H1 (cell line): ENCODE measurements at regions not wholly inside any gene's neighbourhood (a gene's known extent, or its start where the extent isn't known, plus 50 kb on each side); places are given as distances from the start of the nearest gene placed in this dataset.

ENCODE experiments used
- CTCF ChIA-PET: fragments of 300-600 bp; sonication (Branson Sonifier 250); formaldehyde crosslinking; loops from one replicate; lab custom pipeline; 2021; ENCODE audit not compliant: partially characterized antibody; lab: Charles Lee
- POLR2A ChIA-PET: fragments of 300-600 bp; sonication (Branson Sonifier 250); formaldehyde crosslinking; loops from one replicate; lab custom pipeline; 2021; ENCODE audit warnings: inconsistent platforms; ENCODE audit not compliant: partially characterized antibody; lab: Charles Lee
- DNase-seq, 2 experiments: peaks; one replicate each; pipeline versions ENCODE4 v3.0.0 to v3.0.0-alpha.2; 2010 to 2022; ENCODE audit warnings: low spot score in 2 of 2, low read depth in 1 of 2, mixed read lengths in 1 of 2
- FAIRE-seq: peaks from 2 replicates; lab custom pipeline; 2011; peaks lifted over from hg19 to GRCh38; lab: Jason Lieb, UNC
- H2AFZ ChIP-seq: 2 replicates; pipeline ENCODE4 v1.8.1; 2012; ENCODE audit warnings: low read length, inconsistent platforms
- H2AK5ac ChIP-seq: 2 replicates; pipeline ENCODE4 v1.6.1; 2013; ENCODE audit warnings: low read depth, low read length
- H2BK120ac ChIP-seq: replicated peaks from 2 replicates; pipeline ENCODE3; 2013; ENCODE audit warnings: low read depth, low read length, inconsistent platforms
- H2BK12ac ChIP-seq: 2 replicates; pipeline ENCODE4 v1.6.1; 2013; ENCODE audit warnings: low read depth, low read length
- H2BK15ac ChIP-seq: 2 replicates; pipeline ENCODE4 v1.6.1; 2013; ENCODE audit warnings: low read length
- H2BK20ac ChIP-seq: 2 replicates; pipeline ENCODE4 v1.6.1; 2013; ENCODE audit warnings: low read length
- H2BK5ac ChIP-seq: 2 replicates; pipeline ENCODE4 v1.6.1; 2013; ENCODE audit warnings: low read depth, low read length
- H3K14ac ChIP-seq: 2 replicates; pipeline ENCODE4 v1.6.1; 2013; ENCODE audit warnings: inconsistent platforms; ENCODE audit not compliant: insufficient read length
- H3K18ac ChIP-seq: 2 replicates; pipeline ENCODE4 v1.6.1; 2013; ENCODE audit warnings: low read length; ENCODE audit errors: extremely low read depth
- H3K23ac ChIP-seq: 2 replicates; pipeline ENCODE4 v1.6.1; 2013; ENCODE audit warnings: inconsistent platforms; ENCODE audit not compliant: insufficient read length
- H3K23me2 ChIP-seq: 2 replicates; pipeline ENCODE4 v1.6.1; 2013; ENCODE audit warnings: low read depth, low read length
- H3K27ac ChIP-seq: 2 replicates; pipeline ENCODE4 v1.6.1; 2011; ENCODE audit warnings: low read depth, low read length, inconsistent platforms
- H3K27me3 ChIP-seq, 4 experiments: replicated peaks in 1 of 4; 1 replicate in 1 of 4; 2 replicates in 3 of 4; pipeline versions ENCODE4 v1.6.1 to v1.8.1; 2011 to 2013; ENCODE audit warnings: low read length in 3 of 4, mild to moderate bottlenecking in 3 of 4, inconsistent platforms in 2 of 4, mixed read lengths in 2 of 4, moderate library complexity in 1 of 4; ENCODE audit not compliant: control insufficient read depth in 3 of 4, insufficient read depth in 3 of 4; ENCODE audit errors: extremely low read depth in 1 of 4
- H3K36me3 ChIP-seq, 4 experiments: 2 replicates each; pipeline versions ENCODE4 v1.6.1 to v1.8.1; 2011 to 2013; ENCODE audit warnings: mild to moderate bottlenecking in 4 of 4, low read length in 3 of 4, moderate library complexity in 2 of 4, control low read depth in 1 of 4, inconsistent platforms in 1 of 4; ENCODE audit not compliant: insufficient read depth in 4 of 4, control insufficient read depth in 2 of 4
- H3K4ac ChIP-seq: replicated peaks from 2 replicates; pipeline ENCODE3; 2013; ENCODE audit warnings: low read length, low read depth, mixed read lengths, inconsistent platforms; ENCODE audit not compliant: insufficient read length
- H3K4me1 ChIP-seq, 4 experiments: replicated peaks in 1 of 4; 1 replicate in 1 of 4; 2 replicates in 3 of 4; pipeline versions ENCODE4 v1.6.1 to v1.8.1; 2011 to 2013; ENCODE audit warnings: low read length in 3 of 4, inconsistent platforms in 2 of 4, mixed read lengths in 1 of 4; ENCODE audit not compliant: insufficient read depth in 4 of 4, control insufficient read depth in 3 of 4
- H3K4me2 ChIP-seq, 2 experiments: 2 replicates each; pipeline versions ENCODE4 v1.6.1 to v1.8.1; 2011 to 2013; ENCODE audit warnings: low read depth in 2 of 2, low read length in 2 of 2, control low read depth in 1 of 2, inconsistent platforms in 1 of 2, mild to moderate bottlenecking in 1 of 2; ENCODE audit not compliant: insufficient read depth in 1 of 2
- H3K4me3 ChIP-seq, 4 experiments: fragments of 200-600, 300-600 bp in 1 of 4; sonication (generic), shearing (Covaris generic), sonication (Bioruptor Twin) in 1 of 4; 2 replicates each; pipeline versions ENCODE4 v1.5.1 to v1.8.1; 2011 to 2016; ENCODE audit warnings: low read length in 4 of 4, low read depth in 3 of 4, control low read depth in 2 of 4, inconsistent platforms in 2 of 4, mild to moderate bottlenecking in 2 of 4, mixed read lengths in 1 of 4, moderate library complexity in 1 of 4; ENCODE audit not compliant: insufficient read depth in 2 of 4; ENCODE audit errors: extremely low read depth in 1 of 4
- H3K56ac ChIP-seq: replicated peaks from 2 replicates; pipeline ENCODE3; 2013; ENCODE audit warnings: low read depth, mild to moderate bottlenecking, mixed read lengths, low read length, inconsistent platforms; ENCODE audit not compliant: insufficient read length
- H3K79me1 ChIP-seq: 2 replicates; pipeline ENCODE4 v1.6.1; 2013; ENCODE audit warnings: low read depth, low read length, control low read depth
- H3K79me2 ChIP-seq, 2 experiments: 2 replicates each; pipeline versions ENCODE4 v1.6.1 to v1.8.1; 2012 to 2013; ENCODE audit warnings: low read length in 2 of 2, mild to moderate bottlenecking in 2 of 2, inconsistent platforms in 1 of 2; ENCODE audit not compliant: insufficient read depth in 2 of 2, control insufficient read depth in 1 of 2
- H3K9ac ChIP-seq, 4 experiments: replicated peaks in 1 of 4; 1 replicate in 1 of 4; 2 replicates in 3 of 4; pipeline versions ENCODE4 v1.6.1 to v1.8.1; 2011 to 2013; ENCODE audit warnings: low read depth in 3 of 4, low read length in 3 of 4, control low read depth in 2 of 4, mild to moderate bottlenecking in 2 of 4, moderate library complexity in 2 of 4, inconsistent platforms in 1 of 4; ENCODE audit errors: extremely low read depth in 1 of 4
- H3K9me3 ChIP-seq, 2 experiments: 2 replicates each; pipeline versions ENCODE4 v1.6.1 to v1.8.1; 2012 to 2013; ENCODE audit warnings: mild to moderate bottlenecking in 2 of 2, moderate library complexity in 2 of 2, control low read depth in 1 of 2, inconsistent platforms in 1 of 2, low read depth in 1 of 2, low read length in 1 of 2, mixed read lengths in 1 of 2; ENCODE audit not compliant: insufficient read depth in 2 of 2
- H4K20me1 ChIP-seq, 2 experiments: replicated peaks in 1 of 2; 2 replicates each; pipeline versions ENCODE3 to v1.8.1; 2011 to 2013; ENCODE audit warnings: inconsistent platforms in 2 of 2, low read length in 2 of 2, mild to moderate bottlenecking in 1 of 2; ENCODE audit not compliant: insufficient read depth in 2 of 2, control insufficient read depth in 1 of 2
- H4K5ac ChIP-seq: 2 replicates; pipeline ENCODE4 v1.6.1; 2013; ENCODE audit warnings: low read length, low read depth, mixed read lengths, inconsistent platforms; ENCODE audit not compliant: insufficient read length
- H4K8ac ChIP-seq: 2 replicates; pipeline ENCODE4 v1.8.0; 2013; ENCODE audit warnings: mild to moderate bottlenecking, moderate library complexity, low read length, inconsistent platforms; ENCODE audit not compliant: insufficient read depth; ENCODE audit errors: extremely low read depth
- H4K91ac ChIP-seq: replicated peaks from 2 replicates; pipeline ENCODE3; 2013; ENCODE audit warnings: low read length, mixed read lengths, inconsistent platforms; ENCODE audit not compliant: insufficient read length
- BCL11A ChIP-seq, 2 experiments: IDR thresholded peaks; one replicate each; pipeline ENCODE4 v1.6.1; 2011; ENCODE audit warnings: low read depth in 2 of 2, low read length in 2 of 2, mild to moderate bottlenecking in 2 of 2
- CHD1 ChIP-seq: IDR thresholded peaks from 2 replicates; pipeline ENCODE4 v1.6.1; 2012; ENCODE audit warnings: low read depth, low read length, improper control_type of control experiment
- CREB1 ChIP-seq: IDR thresholded peaks from 2 replicates; pipeline ENCODE4 v1.6.1; 2012; ENCODE audit warnings: inconsistent platforms
- EP300 ChIP-seq, 2 experiments: IDR thresholded peaks; 1 replicate in 1 of 2; 2 replicates in 1 of 2; pipeline ENCODE4 v1.6.1; 2011 to 2012; ENCODE audit warnings: low read depth in 2 of 2, low read length in 2 of 2, mild to moderate bottlenecking in 2 of 2, borderline replicate concordance in 1 of 2, inconsistent platforms in 1 of 2, moderate library complexity in 1 of 2
- GTF2F1 ChIP-seq: IDR thresholded peaks from 2 replicates; pipeline ENCODE4 v1.6.1; 2012; ENCODE audit warnings: low read depth, low read length, improper control_type of control experiment, borderline replicate concordance
- KDM4A ChIP-seq: IDR thresholded peaks from one replicate; pipeline ENCODE4 v1.7.1; 2012; ENCODE audit warnings: low read depth, mild to moderate bottlenecking, moderate library complexity, low read length, inconsistent platforms; ENCODE audit not compliant: severe bottlenecking
- MAFK ChIP-seq: IDR thresholded peaks from 2 replicates; pipeline ENCODE4 v1.6.1; 2012; ENCODE audit warnings: low read depth, mild to moderate bottlenecking, improper control_type of control experiment, low read length
- POLR2AphosphoS5 ChIP-seq: IDR thresholded peaks from 2 replicates; pipeline ENCODE4 v1.6.1; 2011; ENCODE audit warnings: low read depth, low read length
- RXRA ChIP-seq: IDR thresholded peaks from 2 replicates; pipeline ENCODE4 v1.6.1; 2011; ENCODE audit warnings: low read depth, mild to moderate bottlenecking, low read length, moderate library complexity; ENCODE audit not compliant: insufficient read depth
- TAF1 ChIP-seq: IDR thresholded peaks from 2 replicates; pipeline ENCODE4 v1.6.1; 2011; ENCODE audit warnings: mild to moderate bottlenecking, low read depth, low read length
- YY1 ChIP-seq: IDR thresholded peaks from 2 replicates; pipeline ENCODE4 v1.6.1; 2011; ENCODE audit warnings: low read depth, mild to moderate bottlenecking, low read length
- WGBS, 2 experiments: shearing (Covaris generic) in 1 of 2; methylation state at CpG; one replicate each; pipeline versions ENCODE4 v1.1.6 to v1.1.7; 2013 to 2015; ENCODE audit warnings: low lambda C conversion rate in 2 of 2, mixed read lengths in 2 of 2, inconsistent platforms in 1 of 2, low coverage in 1 of 2, missing lambda C conversion rate in 1 of 2; ENCODE audit not compliant: insufficient replicate concordance in 2 of 2, insufficient coverage in 1 of 2, insufficient read length in 1 of 2; ENCODE audit errors: extremely low coverage in 1 of 2, missing lambda C conversion rate in 1 of 2; 5-methylcytosine and 5-hydroxymethylcytosine counted together

- ChIA-PET POLR2A (no interaction called here), CTCF (no interaction called here)
- TF ChIP-seq POLR2AphosphoS5 (no peak), CHD1 (no peak), KDM4A (no peak), CREB1 (no peak), TAF1 (no peak), YY1 (no peak), RXRA (no peak), BCL11A (IDR thresholded peaks at IDR 0.05; ENCODE audit: low read depth in 2 of 2, low read length in 2 of 2) (no peak), MAFK (no peak), EP300 (IDR thresholded peaks at IDR 0.05; ENCODE audit: borderline replicate concordance in 1 of 2, low read depth in 2 of 2, low read length in 2 of 2) (no peak), GTF2F1 (no peak)
- DNase-seq (no peak), FAIRE-seq (no peak)
- H3K23me2 ChIP-seq: no peaks in the 10 kb centered on the region
- H3K27me3 ChIP-seq: no peaks in the 10 kb centered on the region
- H3K9me3 ChIP-seq: no peaks in the 10 kb centered on the region
- H2BK15ac ChIP-seq: no peak overlapping the region
- no peak overlapping the region for H3K4me3 ChIP-seq
- no peak overlapping the region for H4K5ac ChIP-seq
- no peak overlapping the region for H3K9ac ChIP-seq
- H3K4me1 ChIP-seq: no peaks in the 10 kb centered on the region
- H3K18ac ChIP-seq: no peak overlapping the region
- no peak overlapping the region for H4K8ac ChIP-seq
- no peak overlapping the region for H3K23ac ChIP-seq
- no peak overlapping the region for H3K4ac ChIP-seq
- no peaks in the 10 kb centered on the region for H3K79me2 ChIP-seq
- no peak overlapping the region for H2BK20ac ChIP-seq
- H2AK5ac ChIP-seq: no peak overlapping the region
- no peak overlapping the region for H2AFZ ChIP-seq
- H2BK120ac ChIP-seq: no peak overlapping the region
- H4K91ac ChIP-seq: no peak overlapping the region
- H4K20me1 ChIP-seq: no peaks in the 10 kb centered on the region
- H3K4me2 ChIP-seq: no peak overlapping the region
- no peak overlapping the region for H3K14ac ChIP-seq
- H2BK5ac ChIP-seq: no peak overlapping the region
- H2BK12ac ChIP-seq: no peak overlapping the region
- H3K79me1 ChIP-seq: no peaks in the 10 kb centered on the region
- 94% methylated on average over 5 of the region's 5 CpGs; no CpG with 5 or more reads in 1 of the 2 experiments for WGBS, 2 experiments
- no peak overlapping the region for H3K56ac ChIP-seq
- no peaks in the 10 kb centered on the region for H3K36me3 ChIP-seq
- no peak overlapping the region for H3K27ac ChIP-seq
Observed at GRCh38 chr6:140790109-140790508, 1342.6 kb upstream of the GJE1 start.
